CD4-positive, alpha-beta memory T cell (primary cell): ENCODE measurements at regions not wholly inside any gene's neighbourhood (a gene's known extent, or its start where the extent isn't known, plus 50 kb on each side); places are given as distances from the start of the nearest gene placed in this dataset.
"Not testable (repeated sequence)": the region's sequence is repeated elsewhere in the genome, so short reads cannot be mapped to it uniquely, and the experiment has no call there.

Experiments
- CTCF ChIA-PET: fragments of 350-600 bp; sonication (Branson Sonifier 250); formaldehyde crosslinking; loops from one replicate; lab custom pipeline; 2021; ENCODE audit warnings: inconsistent platforms; ENCODE audit not compliant: partially characterized antibody; lab: Charles Lee
- POLR2A ChIA-PET: fragments of 350-600 bp; sonication (Branson Sonifier 250); formaldehyde crosslinking; loops from one replicate; lab custom pipeline; 2021; ENCODE audit not compliant: partially characterized antibody; lab: Charles Lee
- DNase-seq, 5 donors: peaks; one replicate each; pipeline versions ENCODE4 v3.0.0 to v3.0.0-alpha.2; 2020 to 2022; ENCODE audit warnings: mixed read lengths in 1 of 5
- H3K27ac ChIP-seq: one replicate; pipeline ENCODE4 v1.7.0; 2013; ENCODE audit warnings: low read depth, low read length
- H3K27me3 ChIP-seq: 2 replicates; pipeline ENCODE4 v1.7.0; 2013; ENCODE audit warnings: mild to moderate bottlenecking, low read length, moderate library complexity; ENCODE audit not compliant: insufficient read depth
- H3K36me3 ChIP-seq: 2 replicates; pipeline ENCODE4 v1.7.0; 2013; ENCODE audit warnings: mild to moderate bottlenecking, low read length, moderate library complexity; ENCODE audit not compliant: insufficient read depth
- H3K4me1 ChIP-seq: 2 replicates; pipeline ENCODE4 v1.7.0; 2013; ENCODE audit warnings: mild to moderate bottlenecking, low read length, moderate library complexity; ENCODE audit not compliant: insufficient read depth
- H3K4me3 ChIP-seq, 2 donors: one replicate each; pipeline ENCODE4 v1.7.0; 2013; ENCODE audit warnings: low read length in 2 of 2, mild to moderate bottlenecking in 1 of 2
- H3K9me3 ChIP-seq, 2 donors: one replicate each; pipeline ENCODE4 v1.7.0; 2013; ENCODE audit warnings: low read length in 2 of 2, control low read depth in 1 of 2; ENCODE audit not compliant: control insufficient read depth in 1 of 2
- H3K27ac Mint-ChIP-seq, 7 donors: one replicate each; pipeline ENCODE4 v1.8.0; 2020 to 2021; ENCODE audit warnings: mixed read lengths in 7 of 7, mild to moderate bottlenecking in 6 of 7, inconsistent platforms in 3 of 7, moderate library complexity in 3 of 7
- H3K27me3 Mint-ChIP-seq, 2 donors: one replicate each; pipeline ENCODE4 v1.8.0; 2020 to 2021; ENCODE audit warnings: mixed read lengths in 2 of 2
- H3K36me3 Mint-ChIP-seq, 2 donors: one replicate each; pipeline ENCODE4 v1.8.0; 2020 to 2021; ENCODE audit warnings: mixed read lengths in 2 of 2, inconsistent platforms in 1 of 2, mild to moderate bottlenecking in 1 of 2
- H3K4me1 Mint-ChIP-seq, 4 donors: one replicate each; pipeline ENCODE4 v1.8.0; 2020 to 2021; ENCODE audit warnings: mixed read lengths in 4 of 4, mild to moderate bottlenecking in 1 of 4
- H3K4me3 Mint-ChIP-seq, 8 donors: one replicate each; pipeline ENCODE4 v1.8.0; 2020 to 2021; ENCODE audit warnings: mixed read lengths in 8 of 8, mild to moderate bottlenecking in 7 of 8, moderate library complexity in 6 of 8, inconsistent platforms in 3 of 8
- H3K9me3 Mint-ChIP-seq, 8 donors: one replicate each; pipeline ENCODE4 v1.8.0; 2020 to 2021; ENCODE audit warnings: mixed read lengths in 8 of 8, mild to moderate bottlenecking in 5 of 8, inconsistent platforms in 3 of 8, moderate library complexity in 1 of 8
- intact Hi-C: fragments of 100-400 bp; cut with micrococcal nuclease; formaldehyde crosslinking; loops from one replicate; pipeline ENCODE4 v1.15.1; 2023

DNA sequence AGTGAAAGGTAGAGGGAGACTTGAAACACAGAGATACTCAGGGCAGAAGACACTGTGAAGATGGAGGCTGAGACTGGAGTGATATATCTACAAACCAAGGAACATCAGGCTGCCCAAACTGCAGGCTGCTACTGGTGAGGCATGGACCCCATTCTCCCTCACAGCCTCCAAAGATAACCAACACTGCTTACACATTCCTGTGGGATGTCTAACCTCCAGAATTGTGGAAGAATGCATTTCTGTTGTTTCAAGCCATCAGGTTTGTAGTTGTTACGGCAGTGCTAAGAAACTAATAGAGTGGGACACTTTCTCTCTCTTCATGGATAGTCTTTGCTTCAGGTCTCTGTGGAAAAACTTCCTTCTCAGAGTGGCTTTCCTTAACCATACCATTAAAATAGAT lies 182.6 kb upstream of the TMEM106B start:
- Mint-ChIP-seq H3K36me3 (no peaks in the 10 kb centered on the region), H3K27me3 (peaks cover 5 to 7% of the 10 kb centered on the region in 2 donors), H3K4me3 (no peak overlapping the region), H3K4me1 (no peaks in the 10 kb centered on the region), H3K27ac (no peak overlapping the region), H3K9me3 (no peaks in the 10 kb centered on the region)
- no peaks in the 10 kb centered on the region for H3K27me3 ChIP-seq
- ChIA-PET POLR2A (no interaction called here), CTCF (no interaction called here)
- H3K4me1 ChIP-seq = no peaks in the 10 kb centered on the region
- no peak for DNase-seq
- intact Hi-C loops = no loop called here
- H3K9me3 ChIP-seq = no peaks in the 10 kb centered on the region
- H3K36me3 ChIP-seq = no peaks in the 10 kb centered on the region
- H3K27ac ChIP-seq = no peak overlapping the region
- H3K4me3 ChIP-seq = no peak overlapping the region

DNA sequence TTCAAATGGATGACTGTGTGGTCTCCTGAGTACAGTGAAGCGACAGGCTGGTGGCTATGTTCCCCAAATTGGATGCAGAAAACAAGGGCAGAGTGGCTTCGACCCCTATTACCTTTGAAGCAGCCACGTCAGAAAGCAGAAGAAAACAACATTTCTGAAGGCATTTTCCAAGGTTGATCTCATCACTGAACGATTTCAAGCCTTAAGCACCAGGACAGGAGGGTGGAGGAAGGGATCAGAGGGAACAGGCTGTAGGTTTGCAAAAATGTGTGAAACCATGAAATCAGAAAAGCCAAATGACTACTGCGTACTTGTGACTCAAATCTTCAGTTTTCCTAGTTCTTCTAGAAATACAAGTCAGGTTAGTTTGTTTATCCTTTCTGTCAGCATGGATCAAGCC lies 181.0 kb upstream of the TMEM106B start:
- Histone ChIP-seq H3K4me1 (no peaks in the 10 kb centered on the region), H3K27ac (no peak overlapping the region), H3K36me3 (no peaks in the 10 kb centered on the region), H3K9me3 (no peaks in the 10 kb centered on the region), H3K27me3 (no peaks in the 10 kb centered on the region), H3K4me3 (no peak overlapping the region)
- Mint-ChIP-seq H3K36me3 (no peaks in the 10 kb centered on the region), H3K4me1 (no peaks in the 10 kb centered on the region), H3K4me3 (no peak overlapping the region), H3K9me3 (peaks cover 0 to 3% (median 0%) of the 10 kb centered on the region in 8 donors), H3K27ac (no peak overlapping the region), H3K27me3 (peaks cover 7 to 9% of the 10 kb centered on the region in 2 donors)
- no peak for DNase-seq
- intact Hi-C loops = no loop called here
- CTCF ChIA-PET = no interaction called here
- POLR2A ChIA-PET = no interaction called here

DNA sequence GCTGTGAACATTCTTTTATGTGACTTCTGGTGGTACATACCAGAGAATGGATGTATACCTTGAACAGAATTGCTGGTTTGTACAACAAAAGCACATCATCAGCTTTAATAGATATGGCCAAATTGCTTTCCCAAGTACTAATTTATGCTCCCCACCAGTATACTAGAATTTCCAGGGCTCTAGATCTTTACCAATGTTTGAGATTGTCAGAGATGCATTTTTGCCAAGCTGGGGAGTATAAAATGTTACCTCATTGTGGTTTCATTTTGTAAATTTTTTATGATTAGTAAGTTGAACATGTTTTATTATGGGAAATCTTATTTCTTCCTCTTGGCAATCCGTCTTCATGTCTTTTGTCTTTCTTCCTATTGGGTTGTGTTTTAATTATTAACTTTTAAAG lies 179.9 kb upstream of the TMEM106B start:
- Mint-ChIP-seq H3K27ac (no peak overlapping the region), H3K9me3 (peaks cover 0 to 3% (median 0%) of the 10 kb centered on the region in 8 donors), H3K27me3 (peaks cover 8 to 12% of the 10 kb centered on the region in 2 donors), H3K36me3 (no peaks in the 10 kb centered on the region), H3K4me1 (no peaks in the 10 kb centered on the region), H3K4me3 (no peak overlapping the region)
- Histone ChIP-seq H3K27me3 (no peaks in the 10 kb centered on the region), H3K4me3 (no peak overlapping the region), H3K4me1 (no peaks in the 10 kb centered on the region), H3K9me3 (no peaks in the 10 kb centered on the region), H3K27ac (no peak overlapping the region), H3K36me3 (no peaks in the 10 kb centered on the region)
- intact Hi-C loops = no loop called here
- ChIA-PET CTCF (no interaction called here), POLR2A (no interaction called here)
- no peak for DNase-seq

DNA sequence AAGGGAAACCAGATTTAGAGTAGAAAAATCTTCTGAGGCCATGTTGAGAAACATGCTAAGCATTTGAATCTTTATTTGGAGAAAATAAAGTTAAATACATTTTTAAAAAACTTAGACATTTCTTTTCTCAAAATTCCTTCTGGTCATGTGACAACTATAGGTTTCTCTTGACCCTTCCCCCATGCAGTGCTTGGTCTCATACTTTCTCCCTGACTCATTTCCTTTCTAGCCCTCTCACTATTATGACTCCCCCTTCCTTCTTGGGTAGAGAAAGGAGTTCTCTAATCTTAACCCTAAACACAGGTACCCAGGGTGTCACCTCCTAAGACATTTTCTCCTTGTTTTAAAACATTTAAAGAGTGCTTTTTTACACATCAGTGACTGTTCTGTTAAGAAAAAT lies 179.5 kb upstream of the TMEM106B start:
- no peaks in the 10 kb centered on the region for H3K9me3 ChIP-seq
- H3K4me1 Mint-ChIP-seq = no peaks in the 10 kb centered on the region
- no peaks in the 10 kb centered on the region for H3K27me3 ChIP-seq
- no peak overlapping the region for H3K4me3 ChIP-seq
- POLR2A ChIA-PET = no interaction called here
- no peaks in the 10 kb centered on the region for H3K36me3 ChIP-seq
- H3K36me3 Mint-ChIP-seq = no peaks in the 10 kb centered on the region
- no peak for DNase-seq
- CTCF ChIA-PET = no interaction called here
- no peak overlapping the region for H3K27ac ChIP-seq
- H3K27ac Mint-ChIP-seq = no peak overlapping the region
- peaks cover 10 to 12% of the 10 kb centered on the region in 2 donors for H3K27me3 Mint-ChIP-seq
- intact Hi-C loops = no loop called here
- H3K9me3 Mint-ChIP-seq = peaks cover 0 to 4% (median 0%) of the 10 kb centered on the region in 8 donors
- H3K4me1 ChIP-seq = no peaks in the 10 kb centered on the region
- no peak overlapping the region for H3K4me3 Mint-ChIP-seq

DNA sequence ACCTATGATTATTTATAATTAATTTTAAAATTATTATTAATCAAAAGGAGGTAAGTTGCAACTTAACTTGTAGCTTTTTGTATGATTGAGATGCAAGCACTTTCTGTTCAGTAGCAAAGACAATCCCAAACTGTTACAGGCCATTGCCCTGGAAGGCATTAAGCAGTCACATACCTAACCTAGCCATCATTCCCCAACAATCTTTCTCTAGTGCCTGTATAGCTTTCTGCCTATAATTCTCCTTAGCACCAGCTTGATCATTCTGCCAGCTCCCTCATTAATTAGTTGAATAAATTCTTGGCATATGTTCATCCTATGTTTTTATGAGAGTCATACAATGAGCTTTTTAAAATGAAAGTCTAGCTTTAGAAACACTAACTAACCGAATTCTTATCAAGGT lies 178.9 kb upstream of the TMEM106B start:
- no peaks in the 10 kb centered on the region for H3K27me3 ChIP-seq
- H3K9me3 ChIP-seq = no peaks in the 10 kb centered on the region
- H3K4me3 Mint-ChIP-seq = no peak overlapping the region
- H3K27ac ChIP-seq = no peak overlapping the region
- no peak overlapping the region for H3K27ac Mint-ChIP-seq
- no peak overlapping the region for H3K4me3 ChIP-seq
- H3K36me3 ChIP-seq = no peaks in the 10 kb centered on the region
- peaks cover 0 to 4% (median 0%) of the 10 kb centered on the region in 8 donors for H3K9me3 Mint-ChIP-seq
- ChIA-PET CTCF (no interaction called here), POLR2A (no interaction called here)
- no peaks in the 10 kb centered on the region for H3K36me3 Mint-ChIP-seq
- H3K4me1 ChIP-seq = no peaks in the 10 kb centered on the region
- H3K4me1 Mint-ChIP-seq = no peaks in the 10 kb centered on the region
- H3K27me3 Mint-ChIP-seq = peaks cover 13 to 15% of the 10 kb centered on the region in 2 donors
- DNase-seq = no peak
- intact Hi-C loops = no loop called here

DNA sequence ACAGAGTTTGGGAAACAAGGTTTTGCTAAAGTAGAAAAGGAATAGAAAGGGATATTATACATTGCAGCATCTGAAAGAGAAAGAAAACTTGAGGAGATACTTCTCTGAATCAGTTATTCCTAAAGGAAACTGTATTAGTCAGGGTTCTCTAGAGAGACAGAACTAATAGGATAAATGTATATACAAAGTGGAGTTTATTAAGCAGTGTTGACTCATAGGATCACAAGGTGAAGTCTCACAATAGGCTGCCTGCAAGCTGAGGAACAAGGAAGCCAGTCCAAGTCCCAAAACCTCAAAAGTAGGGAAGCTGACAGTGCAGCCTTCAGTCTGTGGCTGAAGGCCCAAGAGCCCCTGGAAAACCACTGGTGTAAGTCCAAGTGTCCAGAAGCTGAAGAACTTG lies 167.6 kb upstream of the TMEM106B start:
- H3K4me1 ChIP-seq, H3K27ac ChIP-seq, H3K36me3 ChIP-seq, H3K4me3 Mint-ChIP-seq, H3K4me1 Mint-ChIP-seq, H3K36me3 Mint-ChIP-seq, intact Hi-C loops, DNase-seq, H3K27me3 ChIP-seq, CTCF ChIA-PET, H3K9me3 ChIP-seq, H3K9me3 Mint-ChIP-seq, H3K4me3 ChIP-seq, H3K27ac Mint-ChIP-seq, POLR2A ChIA-PET: not testable (repeated sequence)
- peaks cover 5 to 11% of the 10 kb centered on the region in 2 donors for H3K27me3 Mint-ChIP-seq

DNA sequence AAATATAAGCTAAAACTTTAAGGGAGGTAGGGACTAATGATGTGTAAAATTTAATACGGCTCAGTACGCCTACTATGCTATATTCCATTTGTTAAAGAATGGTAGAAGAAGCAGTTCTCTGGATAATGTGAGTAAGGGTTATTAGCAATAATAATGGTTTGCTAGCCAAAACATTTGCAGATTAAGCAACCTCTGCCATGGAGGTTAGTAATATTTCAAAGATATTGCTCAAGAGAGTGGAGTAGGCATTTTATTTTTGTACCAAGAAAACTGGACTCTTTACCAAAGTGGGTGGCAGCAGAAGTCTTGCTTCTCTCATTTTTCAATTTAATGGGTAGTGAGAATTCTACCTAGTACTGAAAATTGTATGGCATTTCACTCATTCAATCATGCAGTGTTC lies 158.9 kb upstream of the TMEM106B start:
- H3K4me3 Mint-ChIP-seq = no peak overlapping the region
- ChIA-PET POLR2A (no interaction called here), CTCF (no interaction called here)
- H3K4me1 Mint-ChIP-seq = no peaks in the 10 kb centered on the region
- no peaks in the 10 kb centered on the region for H3K9me3 ChIP-seq
- no peak overlapping the region for H3K27ac Mint-ChIP-seq
- H3K4me1 ChIP-seq = no peaks in the 10 kb centered on the region
- no peaks in the 10 kb centered on the region for H3K36me3 ChIP-seq
- no peak overlapping the region for H3K27ac ChIP-seq
- H3K4me3 ChIP-seq = no peak overlapping the region
- H3K9me3 Mint-ChIP-seq = peaks cover 0 to 26% (median 14%) of the 10 kb centered on the region in 8 donors
- intact Hi-C loops = no loop called here
- H3K27me3 Mint-ChIP-seq = peaks cover 6 to 11% of the 10 kb centered on the region in 2 donors
- no peaks in the 10 kb centered on the region for H3K27me3 ChIP-seq
- peaks cover 0 to 4% of the 10 kb centered on the region in 2 donors for H3K36me3 Mint-ChIP-seq
- no peak for DNase-seq

DNA sequence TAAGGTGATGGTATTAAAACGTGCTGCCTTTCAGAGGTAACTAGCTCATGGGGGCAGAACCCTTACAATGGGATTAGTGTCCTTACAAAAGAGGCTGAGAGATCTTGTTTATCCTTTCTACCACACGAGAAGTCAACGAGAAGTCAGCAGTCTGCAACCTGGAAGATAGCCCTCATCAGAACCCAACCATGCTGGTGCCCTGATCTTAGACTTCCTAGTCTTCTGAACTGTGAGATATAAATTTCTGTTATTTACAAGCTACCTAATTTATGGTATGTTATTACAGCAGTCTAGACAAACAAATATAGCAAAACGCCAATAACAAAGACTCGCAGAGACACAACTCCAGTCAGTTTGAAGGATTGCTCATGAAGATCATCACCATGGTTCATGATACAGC lies 157.5 kb upstream of the TMEM106B start:
- ChIA-PET POLR2A (no interaction called here), CTCF (no interaction called here)
- H3K4me1 Mint-ChIP-seq = no peaks in the 10 kb centered on the region
- DNase-seq = no peak
- H3K4me3 ChIP-seq = no peak overlapping the region
- intact Hi-C loops = no loop called here
- no peaks in the 10 kb centered on the region for H3K9me3 ChIP-seq
- H3K9me3 Mint-ChIP-seq = peaks cover 0 to 34% (median 18%) of the 10 kb centered on the region in 8 donors
- H3K27ac Mint-ChIP-seq = no peak overlapping the region
- no peaks in the 10 kb centered on the region for H3K36me3 ChIP-seq
- H3K4me3 Mint-ChIP-seq = no peak overlapping the region
- no peaks in the 10 kb centered on the region for H3K27me3 ChIP-seq
- peaks cover 2 to 6% of the 10 kb centered on the region in 2 donors for H3K36me3 Mint-ChIP-seq
- H3K4me1 ChIP-seq = no peaks in the 10 kb centered on the region
- peaks cover 6 to 14% of the 10 kb centered on the region in 2 donors for H3K27me3 Mint-ChIP-seq
- H3K27ac ChIP-seq = no peak overlapping the region
